Type B pancreatic cell (in vitro differentiated cells): ENCODE measurements at regions not wholly inside any gene's neighbourhood (a gene's known extent, or its start where the extent isn't known, plus 50 kb on each side); places are given as distances from the start of the nearest gene placed in this dataset.
A peak's percentile ranks its signal among the peaks of the same experiment; 100 is the strongest.

Experiments used
- DNase-seq: peaks from one replicate; pipeline ENCODE4 v3.0.0; 2021; ENCODE audit warnings: mixed read lengths; ENCODE audit not compliant: unreplicated experiment; ENCODE audit errors: extremely low spot score
- H3K27ac Mint-ChIP-seq: 2 replicates; pipeline ENCODE4 v1.8.0; 2021; ENCODE audit warnings: mild to moderate bottlenecking, mixed read lengths
- H3K27me3 Mint-ChIP-seq: 2 replicates; pipeline ENCODE4 v1.8.0; 2021; ENCODE audit warnings: mixed read lengths
- H3K36me3 Mint-ChIP-seq: 2 replicates; pipeline ENCODE4 v1.8.0; 2021; ENCODE audit warnings: mixed read lengths
- H3K4me1 Mint-ChIP-seq: one replicate; pipeline ENCODE4 v1.8.0; 2021; ENCODE audit warnings: mixed read lengths; ENCODE audit not compliant: unreplicated experiment
- H3K4me3 Mint-ChIP-seq: 2 replicates; pipeline ENCODE4 v1.8.0; 2021; ENCODE audit warnings: mild to moderate bottlenecking, mixed read lengths
- H3K9me3 Mint-ChIP-seq: 2 replicates; pipeline ENCODE4 v1.8.0; 2021; ENCODE audit warnings: mixed read lengths
- TF ChIP-seq, protein P1 (sequence below): fragments of 200-600 bp; sonication (generic); conservative IDR thresholded peaks from 2 replicates; pipeline ENCODE4 v1.5.0; 2021; ENCODE audit warnings: antibody characterized with exemption, mild to moderate bottlenecking

DNA sequence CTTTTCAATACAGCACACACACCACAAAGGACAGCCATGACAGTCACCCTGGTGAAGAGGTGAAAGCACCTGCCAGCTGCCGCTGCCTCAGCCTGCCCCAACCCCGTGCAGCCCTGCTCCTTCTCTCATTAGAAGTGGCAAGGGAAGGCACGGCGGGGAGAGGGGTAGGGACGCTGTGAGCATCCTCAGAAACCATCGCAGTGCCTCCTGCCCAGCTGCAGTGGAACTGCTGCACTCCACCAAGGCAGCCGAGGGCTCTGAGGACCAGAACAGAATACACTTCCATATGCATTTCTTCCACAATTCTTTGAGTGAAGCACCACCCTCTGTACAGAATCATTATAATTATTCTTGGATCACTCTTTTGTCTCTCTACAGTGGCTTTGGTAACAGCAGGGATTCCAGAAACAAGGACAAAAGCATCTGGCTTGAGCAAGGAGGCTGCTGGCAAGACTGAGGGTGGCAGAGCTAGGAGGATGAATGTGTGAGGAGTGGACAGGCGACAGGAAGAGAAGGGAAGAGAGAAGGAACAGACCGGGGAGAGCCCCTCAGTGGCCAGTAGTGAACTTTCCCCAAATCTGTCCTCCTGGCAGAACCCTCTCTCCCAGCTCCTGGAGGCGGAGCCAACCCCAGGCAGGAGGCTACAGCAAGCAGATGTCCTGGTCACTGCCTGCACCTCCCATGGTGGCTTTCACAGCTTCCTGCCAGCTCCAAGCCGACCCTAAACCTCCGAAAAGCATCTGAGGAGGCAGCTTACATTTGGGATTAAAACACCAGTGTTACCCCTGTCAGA, 73.2 kb downstream of the MTNR1A start:
- no peaks in the 10 kb centered on the region for H3K9me3 Mint-ChIP-seq
- H3K36me3 Mint-ChIP-seq, result no peaks in the 10 kb centered on the region
- DNase-seq, result no peak
- no peak overlapping the region for H3K27ac Mint-ChIP-seq
- no peak overlapping the region for H3K4me3 Mint-ChIP-seq
- TF ChIP-seq, protein P1, sequence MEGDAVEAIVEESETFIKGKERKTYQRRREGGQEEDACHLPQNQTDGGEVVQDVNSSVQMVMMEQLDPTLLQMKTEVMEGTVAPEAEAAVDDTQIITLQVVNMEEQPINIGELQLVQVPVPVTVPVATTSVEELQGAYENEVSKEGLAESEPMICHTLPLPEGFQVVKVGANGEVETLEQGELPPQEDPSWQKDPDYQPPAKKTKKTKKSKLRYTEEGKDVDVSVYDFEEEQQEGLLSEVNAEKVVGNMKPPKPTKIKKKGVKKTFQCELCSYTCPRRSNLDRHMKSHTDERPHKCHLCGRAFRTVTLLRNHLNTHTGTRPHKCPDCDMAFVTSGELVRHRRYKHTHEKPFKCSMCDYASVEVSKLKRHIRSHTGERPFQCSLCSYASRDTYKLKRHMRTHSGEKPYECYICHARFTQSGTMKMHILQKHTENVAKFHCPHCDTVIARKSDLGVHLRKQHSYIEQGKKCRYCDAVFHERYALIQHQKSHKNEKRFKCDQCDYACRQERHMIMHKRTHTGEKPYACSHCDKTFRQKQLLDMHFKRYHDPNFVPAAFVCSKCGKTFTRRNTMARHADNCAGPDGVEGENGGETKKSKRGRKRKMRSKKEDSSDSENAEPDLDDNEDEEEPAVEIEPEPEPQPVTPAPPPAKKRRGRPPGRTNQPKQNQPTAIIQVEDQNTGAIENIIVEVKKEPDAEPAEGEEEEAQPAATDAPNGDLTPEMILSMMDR, result no peak
- no peaks in the 10 kb centered on the region for H3K27me3 Mint-ChIP-seq
- H3K4me1 Mint-ChIP-seq, result peaks cover 9% of the 10 kb centered on the region

DNA sequence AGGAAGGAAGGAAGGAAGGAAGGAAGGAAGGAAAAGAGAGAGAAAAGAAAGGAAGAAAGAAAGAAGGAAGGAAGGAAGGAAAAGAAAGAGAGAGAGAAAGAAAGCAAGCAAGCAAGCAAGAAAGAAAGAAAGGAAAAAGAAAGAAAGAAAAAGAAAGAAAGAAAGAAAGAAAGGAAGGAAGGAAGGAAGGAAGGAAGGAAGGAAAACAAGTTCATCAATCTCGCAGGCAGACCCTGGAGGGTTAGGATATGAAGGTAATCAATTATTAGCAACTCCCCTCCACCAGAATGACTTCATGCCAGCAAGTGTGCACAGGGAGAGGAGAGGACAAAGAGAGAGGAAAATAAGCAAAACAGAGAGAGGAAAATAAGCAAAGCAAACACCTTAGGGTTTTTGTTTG, 80.2 kb downstream of the MTNR1A start:
- Mint-ChIP-seq H3K27me3 (no peaks in the 10 kb centered on the region), H3K4me1 (peaks cover 9% of the 10 kb centered on the region), H3K36me3 (no peaks in the 10 kb centered on the region), H3K27ac (no peak overlapping the region), H3K4me3 (no peak overlapping the region), H3K9me3 (no peaks in the 10 kb centered on the region)
- TF ChIP-seq, protein P1, result no peak
- DNase-seq, result no peak

DNA sequence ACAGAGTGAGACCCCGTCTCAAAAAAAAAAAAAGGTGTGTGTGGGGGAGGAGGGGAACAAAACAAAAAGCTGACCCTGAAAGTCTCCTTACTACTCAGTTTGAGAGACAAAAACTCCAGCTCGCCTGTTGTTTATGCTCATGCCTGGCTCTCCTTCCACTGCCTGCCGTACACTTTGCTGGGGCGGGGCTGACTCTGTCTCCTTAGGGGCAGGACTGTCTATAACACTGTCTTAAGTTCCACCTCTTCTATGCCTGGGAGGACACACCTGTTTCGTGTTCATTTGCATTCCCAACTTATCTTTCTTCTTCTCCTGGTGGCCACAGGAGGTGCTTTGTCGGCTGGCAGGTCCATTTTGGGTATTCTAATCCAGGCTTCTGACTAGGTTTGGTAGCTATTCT, 81.4 kb downstream of the MTNR1A start:
- peak overlapping the region; percentile 31 for H3K27ac Mint-ChIP-seq
- H3K36me3 Mint-ChIP-seq, result no peaks in the 10 kb centered on the region
- no peak for DNase-seq
- TF ChIP-seq, protein P1, result no peak
- H3K27me3 Mint-ChIP-seq, result no peaks in the 10 kb centered on the region
- H3K4me1 Mint-ChIP-seq, result peaks cover 9% of the 10 kb centered on the region
- H3K9me3 Mint-ChIP-seq, result no peaks in the 10 kb centered on the region
- H3K4me3 Mint-ChIP-seq, result no peak overlapping the region

DNA sequence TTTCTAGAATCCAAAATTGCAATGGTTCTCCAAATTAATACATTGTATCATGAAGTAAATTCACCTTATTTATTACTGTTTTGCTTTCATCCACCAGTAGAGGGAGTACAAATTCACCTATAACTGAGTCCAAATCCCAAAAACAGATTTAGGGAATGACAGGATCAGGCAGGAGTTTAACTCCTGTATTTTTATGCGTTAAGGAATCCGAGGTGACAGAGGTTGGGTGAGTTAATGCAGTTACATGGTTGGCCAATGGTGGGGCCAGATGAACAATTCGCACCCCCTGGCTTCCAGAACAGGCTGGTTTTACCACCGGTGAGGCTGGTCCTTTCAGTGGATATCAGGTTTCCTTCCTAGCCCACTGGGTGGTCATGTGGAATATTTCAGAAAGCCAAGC, 82.4 kb downstream of the MTNR1A start:
- Mint-ChIP-seq H3K36me3 (no peaks in the 10 kb centered on the region), H3K27me3 (no peaks in the 10 kb centered on the region), H3K4me1 (peaks cover 9% of the 10 kb centered on the region), H3K4me3 (no peak overlapping the region), H3K9me3 (no peaks in the 10 kb centered on the region), H3K27ac (no peak overlapping the region)
- no peak for DNase-seq
- TF ChIP-seq, protein P1, result peak; percentile 82

DNA sequence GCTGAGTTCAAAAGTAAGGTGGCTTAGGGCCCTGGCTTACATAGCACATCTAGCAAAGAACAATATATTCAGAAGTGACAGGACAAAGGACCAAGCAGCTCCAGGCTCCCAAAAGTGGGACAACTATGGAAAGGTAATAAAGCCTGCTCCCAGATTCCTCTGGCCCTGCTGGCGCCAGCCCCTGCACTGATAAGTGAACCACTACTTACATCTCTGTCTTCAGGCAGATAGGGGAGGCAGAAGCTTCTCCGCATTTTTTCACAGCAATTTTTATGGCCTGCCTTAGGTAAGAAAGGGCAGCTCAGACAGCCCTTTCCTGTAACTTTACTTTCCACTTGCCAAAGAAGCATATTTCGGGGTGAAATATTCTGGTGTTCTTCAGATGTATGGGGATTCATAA, 83.9 kb downstream of the MTNR1A start:
- no peak for DNase-seq
- Mint-ChIP-seq H3K4me1 (peaks cover 9% of the 10 kb centered on the region), H3K4me3 (no peak overlapping the region), H3K36me3 (no peaks in the 10 kb centered on the region), H3K27ac (no peak overlapping the region), H3K27me3 (no peaks in the 10 kb centered on the region), H3K9me3 (no peaks in the 10 kb centered on the region)
- TF ChIP-seq, protein P1, result no peak
